UCSD-AML1 (cell line): ENCODE measurements at regions not wholly inside any gene's neighbourhood (a gene's known extent, or its start where the extent isn't known, plus 50 kb on each side); places are given as distances from the start of the nearest gene placed in this dataset.
A peak's percentile ranks its signal among the peaks of the same experiment; 100 is the strongest.

Source experiments
- DNase-seq: peaks from one replicate; lab custom pipeline; 2025; ENCODE audit not compliant: unreplicated experiment; lab: John Stamatoyannopoulos, UW

GRCh38 chr2:126531029-126531428 lies 124.9 kb upstream of the GYPC start:
- DNase-seq, result no peak

GRCh38 chr2:126534478-126534877 lies 121.5 kb upstream of the GYPC start:
- peak; percentile 66 for DNase-seq

GRCh38 chr2:126535408-126535807 lies 120.5 kb upstream of the GYPC start:
- DNase-seq, result no peak

- DNase-seq, result no peak
Observed at GRCh38 chr2:126536605-126537200, 119.3 kb upstream of the GYPC start.

GRCh38 chr2:126539101-126539500 lies 116.9 kb upstream of the GYPC start:
- no peak for DNase-seq

- no peak for DNase-seq
Observed at GRCh38 chr2:126542247-126542646, 113.7 kb upstream of the GYPC start.

- no peak for DNase-seq
Observed at GRCh38 chr2:126543081-126543480, 112.9 kb upstream of the GYPC start.

GRCh38 chr2:126558029-126558428 lies 97.9 kb upstream of the GYPC start:
- no peak for DNase-seq

- DNase-seq, result no peak
Observed at GRCh38 chr2:126568734-126569133, 87.2 kb upstream of the GYPC start.

GRCh38 chr2:126571403-126571802 lies 84.6 kb upstream of the GYPC start:
- DNase-seq, result no peak

GRCh38 chr2:126575631-126576030 lies 80.3 kb upstream of the GYPC start:
- DNase-seq, result no peak

GRCh38 chr2:126579868-126580267 lies 76.1 kb upstream of the GYPC start:
- DNase-seq, result no peak

- DNase-seq, result no peak
Observed at GRCh38 chr2:126586317-126586716, 69.6 kb upstream of the GYPC start.

GRCh38 chr2:126599062-126599461 lies 56.9 kb upstream of the GYPC start:
- DNase-seq, result no peak

GRCh38 chr2:126600742-126601141 lies 55.2 kb upstream of the GYPC start:
- no peak for DNase-seq

GRCh38 chr2:126602334-126602733 lies 53.6 kb upstream of the GYPC start:
- no peak for DNase-seq
